K562 (cell line): ENCODE measurements at regions not wholly inside any gene's neighbourhood (a gene's known extent, or its start where the extent isn't known, plus 50 kb on each side); places are given as distances from the start of the nearest gene placed in this dataset.

Source experiments
- ESRRA ChIP-seq: fragments of 450-650 bp; IDR thresholded peaks from 2 replicates; pipeline ENCODE4 v1.6.1; 2014; ENCODE audit warnings: low read depth, mild to moderate bottlenecking, moderate library complexity, borderline replicate concordance
- NR1H2 ChIP-seq: sonication (generic); formaldehyde crosslinking; IDR thresholded peaks from 2 replicates; pipeline ENCODE4 v1.4.0; 2020; ENCODE audit warnings: mild to moderate bottlenecking, missing genetic modification reagents
- PHF8 ChIP-seq: fragments of 200-600 bp; sonication (generic); IDR thresholded peaks from 2 replicates; pipeline ENCODE4 v1.6.1; 2012; ENCODE audit warnings: mixed run types, mild to moderate bottlenecking, inconsistent platforms, low read length, moderate library complexity, borderline replicate concordance
- SMARCA4 ChIP-seq: fragments of 450-650 bp; IDR thresholded peaks from 2 replicates; pipeline ENCODE4 v1.6.1; 2016

DNA sequence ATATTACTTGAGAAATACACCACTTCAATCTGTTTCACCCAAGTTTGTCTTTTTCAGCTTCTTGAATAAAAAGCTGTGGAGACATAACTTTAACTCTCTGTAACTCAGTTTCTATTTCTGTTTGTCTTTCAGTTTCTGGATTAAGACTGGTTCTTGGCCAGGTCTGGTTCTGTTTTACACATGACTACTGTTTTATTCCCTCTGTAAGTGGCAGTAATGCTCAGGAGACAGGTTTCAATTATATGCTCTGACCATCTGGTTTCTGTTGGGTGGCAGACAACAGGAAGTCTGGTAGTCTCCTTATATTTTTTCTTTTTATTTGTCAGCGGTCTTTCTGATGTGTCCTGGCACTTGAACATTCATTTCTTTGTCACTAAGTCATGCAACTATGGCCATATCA, 102.9 kb downstream of the RPS29 start:
- TF ChIP-seq SMARCA4: no peak
- TF ChIP-seq NR1H2 (CRISPR knock-in tag): no peak
- TF ChIP-seq ESRRA: no peak
- TF ChIP-seq PHF8: no peak
